ENCODE measurements at regions not wholly inside any gene's neighbourhood (a gene's known extent, or its start where the extent isn't known, plus 50 kb on each side); places are given as distances from the start of the nearest gene placed in this dataset.
"Not testable (repeated sequence)": the region's sequence is repeated elsewhere in the genome, so short reads cannot be mapped to it uniquely, and the experiment has no call there.

- DNase-seq = no peak
Observed at GRCh38 chrX:111041018-111041462, 55.0 kb upstream of the PAK3 start.

- no peak for DNase-seq
Observed at GRCh38 chrX:111040377-111041017, 55.5 kb upstream of the PAK3 start.

GRCh38 chrX:111039606-111040005, 56.4 kb upstream of the PAK3 start:
- DNase-seq = no peak

GRCh38 chrX:111035991-111036390, 60.0 kb upstream of the PAK3 start:
- DNase-seq = no peak

GRCh38 chrX:111035256-111035655, 60.7 kb upstream of the PAK3 start:
- no peak for DNase-seq

GRCh38 chrX:111022998-111023397, 73.0 kb upstream of the PAK3 start:
- not testable (repeated sequence) for DNase-seq

GRCh38 chrX:111020283-111020682, 75.7 kb upstream of the PAK3 start:
- DNase-seq = no peak

- no peak for DNase-seq
Observed at GRCh38 chrX:111013778-111014455, 82.1 kb upstream of the PAK3 start.

GRCh38 chrX:111010111-111010510, 85.9 kb upstream of the PAK3 start:
- no peak for DNase-seq

- no peak for DNase-seq
Observed at GRCh38 chrX:111009256-111009655, 86.7 kb upstream of the PAK3 start.

- no peak for DNase-seq
Observed at GRCh38 chrX:111008126-111008525, 87.9 kb upstream of the PAK3 start.

GRCh38 chrX:111007238-111007637, 88.8 kb upstream of the PAK3 start:
- DNase-seq = no peak

- DNase-seq = no peak
Observed at GRCh38 chrX:111006116-111006515, 89.9 kb upstream of the PAK3 start.

- DNase-seq = no peak
Observed at GRCh38 chrX:111005166-111005565, 90.8 kb upstream of the PAK3 start.

- DNase-seq = no peak
Observed at GRCh38 chrX:111003118-111003517, 92.9 kb upstream of the PAK3 start.

- DNase-seq = no peak
Observed at GRCh38 chrX:110992611-110993010, 103.4 kb upstream of the PAK3 start.

GRCh38 chrX:110989869-110990268, 106.1 kb upstream of the PAK3 start:
- DNase-seq = no peak

GRCh38 chrX:110989447-110989846, 106.5 kb upstream of the PAK3 start:
- no peak for DNase-seq

- DNase-seq = no peak
Observed at GRCh38 chrX:110987292-110987691, 108.7 kb upstream of the PAK3 start.

GRCh38 chrX:110985470-110985869, 110.5 kb upstream of the PAK3 start:
- no peak for DNase-seq

- no peak for DNase-seq
Observed at GRCh38 chrX:110983024-110983423, 113.0 kb upstream of the PAK3 start.

GRCh38 chrX:110966839-110967238, 129.2 kb upstream of the PAK3 start:
- DNase-seq = no peak

GRCh38 chrX:110966091-110966454, 129.9 kb upstream of the PAK3 start:
- no peak for DNase-seq

GRCh38 chrX:110965409-110966090, 130.4 kb upstream of the PAK3 start:
- DNase-seq = no peak
